HG03060 (cell line): ENCODE measurements at regions not wholly inside any gene's neighbourhood (a gene's known extent, or its start where the extent isn't known, plus 50 kb on each side); places are given as distances from the start of the nearest gene placed in this dataset.
"Not testable (repeated sequence)": the region's sequence is repeated elsewhere in the genome, so short reads cannot be mapped to it uniquely, and the experiment has no call there.

Source experiments
- ATAC-seq: cut with Tn5 transposase; IDR thresholded peaks from one replicate; pipeline ENCODE4 v1.9.1; 2021; ENCODE audit warnings: low read depth, moderate number of reproducible peaks; ENCODE audit not compliant: unreplicated experiment

DNA sequence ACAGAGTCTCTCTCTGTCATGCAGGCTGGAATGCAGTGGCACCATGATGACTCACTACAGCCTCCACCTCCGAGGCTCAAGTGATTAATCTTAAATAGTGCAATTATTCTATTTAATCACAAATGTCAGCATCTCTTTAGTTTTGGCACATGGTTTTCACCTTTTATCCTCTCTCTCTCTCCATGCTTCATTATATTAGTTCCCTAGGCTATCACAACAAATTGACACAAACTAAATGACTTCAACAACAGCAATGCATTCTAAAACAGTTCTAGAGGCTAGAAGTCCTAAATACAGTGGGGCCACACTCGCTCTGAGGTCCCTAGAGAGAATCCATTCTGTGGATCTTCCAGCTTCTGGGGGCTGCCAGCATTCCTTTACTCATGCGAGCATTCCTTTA, 178.2 kb upstream of the ZNG1F start:
- ATAC-seq = not testable (repeated sequence)

GRCh38 chr9:41361790-41362189, 172.7 kb upstream of the ZNG1F start:
- not testable (repeated sequence) for ATAC-seq

- not testable (repeated sequence) for ATAC-seq
Observed at GRCh38 chr9:41359116-41359515, 170.0 kb upstream of the ZNG1F start.

- not testable (repeated sequence) for ATAC-seq
Observed at GRCh38 chr9:41358682-41359081, 169.6 kb upstream of the ZNG1F start.

- ATAC-seq = not testable (repeated sequence)
Observed at GRCh38 chr9:41357918-41358404, 168.8 kb upstream of the ZNG1F start.

- not testable (repeated sequence) for ATAC-seq
Observed at GRCh38 chr9:41357350-41357748, 168.2 kb upstream of the ZNG1F start.

DNA sequence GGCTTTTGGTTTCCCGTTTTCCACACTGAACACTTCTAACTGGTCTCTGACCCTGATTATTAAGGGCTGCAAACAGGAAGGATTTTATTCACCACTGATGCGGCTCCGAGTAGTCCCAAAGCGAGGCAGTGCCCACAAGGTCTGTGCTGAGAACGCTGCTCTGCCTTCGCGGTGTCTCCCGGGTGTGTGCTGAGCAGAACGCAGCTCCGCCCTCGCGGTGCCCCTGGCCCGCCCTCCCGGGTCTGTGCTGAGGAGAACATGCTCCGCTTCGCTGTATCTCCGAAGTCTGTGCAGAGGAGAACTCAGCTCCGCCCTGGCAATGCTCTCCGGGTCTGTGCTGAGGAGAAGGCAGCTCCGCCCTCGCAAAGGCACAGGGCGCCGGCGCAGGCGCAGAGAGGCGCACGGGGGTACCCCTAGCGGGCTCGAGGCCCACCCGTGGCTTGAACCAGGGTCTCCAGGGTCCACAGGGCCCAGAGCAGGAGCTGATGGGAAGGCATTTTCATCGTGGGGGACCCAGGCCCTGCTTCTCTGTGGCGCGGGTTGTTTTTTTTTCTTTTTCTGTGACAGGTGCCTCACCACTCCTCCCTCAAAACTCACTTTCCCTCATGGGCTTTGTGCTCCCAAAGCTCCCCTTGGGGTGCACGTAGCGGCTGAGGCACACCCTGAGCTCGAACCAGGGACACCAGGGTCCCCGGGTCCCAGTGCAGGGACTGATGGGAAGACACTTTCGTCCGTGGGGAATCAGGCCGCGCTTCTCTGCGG, 167.7 kb upstream of the ZNG1F start:
- ATAC-seq = not testable (repeated sequence)

DNA sequence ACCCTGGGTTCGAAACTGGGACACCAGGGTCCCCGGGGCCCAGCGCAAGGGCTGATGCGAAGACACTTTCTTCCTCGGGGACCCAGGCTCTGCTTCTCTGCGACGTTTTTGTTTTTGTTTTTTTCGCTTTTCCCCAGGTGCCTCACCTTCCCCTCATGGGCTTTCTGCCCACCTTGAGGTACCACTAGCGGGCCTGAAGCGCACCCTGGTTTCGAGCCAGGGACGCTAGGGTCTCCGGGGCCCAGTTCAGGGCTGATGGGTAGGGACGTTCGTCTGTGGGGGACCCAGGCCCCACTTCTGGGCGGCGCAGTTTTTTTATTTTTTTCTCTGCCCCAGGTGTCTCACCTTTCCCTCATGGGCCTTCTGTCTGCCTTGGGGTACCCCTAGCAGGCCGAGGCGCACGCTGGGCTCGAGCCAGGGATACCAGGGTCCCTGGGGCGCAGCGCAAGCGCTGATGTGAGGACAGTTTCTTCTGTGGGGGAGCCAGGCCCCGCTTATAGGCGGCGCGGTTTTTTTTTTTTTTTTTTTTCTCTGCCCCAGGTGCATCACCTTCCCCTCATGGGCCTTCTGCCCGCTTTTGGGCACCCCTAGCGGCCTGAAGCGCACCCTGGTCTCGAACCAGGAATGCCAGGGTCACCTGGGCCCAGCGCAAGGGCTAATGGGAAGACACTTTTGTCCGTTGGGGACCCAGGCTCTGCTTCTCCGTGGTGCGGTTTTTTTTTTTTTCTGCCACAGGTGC, 166.8 kb upstream of the ZNG1F start:
- not testable (repeated sequence) for ATAC-seq

GRCh38 chr9:41354978-41355377, 165.9 kb upstream of the ZNG1F start:
- not testable (repeated sequence) for ATAC-seq

DNA sequence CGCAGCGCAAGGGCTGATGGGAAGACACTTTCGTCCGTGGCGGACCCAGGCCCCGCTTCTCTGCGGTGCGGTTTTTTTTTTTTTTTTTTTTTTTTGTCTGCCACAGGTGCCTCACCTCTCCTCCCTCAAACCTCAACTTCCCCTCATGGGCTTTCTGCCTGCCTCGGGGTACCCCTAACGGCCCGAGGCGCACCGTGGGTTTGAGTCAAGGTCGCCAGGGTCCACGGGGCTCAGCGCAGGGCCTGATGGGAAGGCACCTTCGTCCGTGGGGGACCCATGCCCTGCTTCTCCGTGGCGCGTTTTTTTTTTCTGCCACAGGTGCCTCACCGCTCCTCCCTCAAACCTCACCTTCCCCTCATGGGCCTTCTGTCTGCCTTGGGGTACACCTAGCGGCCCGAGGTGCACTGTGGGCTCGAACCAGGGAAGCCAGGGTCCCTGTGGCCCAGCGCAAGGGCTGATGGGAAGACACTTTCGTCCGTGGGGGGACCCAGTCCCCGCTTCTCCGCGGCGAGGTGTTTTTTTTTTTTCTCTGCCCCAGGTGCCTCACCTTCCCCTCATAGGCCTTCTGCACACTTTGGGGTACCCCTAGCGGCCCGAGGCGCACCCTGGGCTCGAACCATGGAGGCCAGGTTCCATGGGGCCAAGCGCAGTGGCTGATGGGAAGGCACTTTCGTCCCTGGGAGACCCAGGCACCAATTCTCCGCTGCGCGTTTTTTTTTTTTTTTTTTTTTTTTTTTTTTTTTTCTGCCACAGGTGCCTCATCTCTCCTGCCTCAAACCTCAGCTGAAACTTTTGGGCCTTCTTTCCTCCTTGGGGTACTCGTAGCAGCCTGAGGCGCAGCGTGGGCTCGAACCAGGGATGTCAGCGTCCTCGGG, 165.2 kb upstream of the ZNG1F start:
- ATAC-seq = not testable (repeated sequence)

DNA sequence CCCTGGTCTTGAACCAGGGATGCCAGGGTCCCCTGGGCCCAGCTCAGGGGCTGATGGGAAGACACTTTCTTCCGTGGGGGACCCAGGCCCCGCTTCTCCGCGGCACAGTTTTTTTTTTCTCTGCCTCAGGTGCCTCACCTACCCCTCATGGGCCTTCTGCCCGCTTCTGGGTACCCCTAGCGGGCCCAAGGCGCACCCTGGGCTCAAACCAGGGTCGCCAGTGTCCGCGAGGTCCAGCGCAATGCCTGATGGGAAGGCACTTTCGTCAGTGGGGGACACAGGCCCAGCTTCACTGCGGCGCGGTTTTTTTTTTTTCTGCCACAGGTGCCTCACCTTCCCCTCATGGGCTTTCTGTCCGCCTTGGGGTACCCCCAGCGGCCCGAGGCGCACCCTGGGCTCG, 163.9 kb upstream of the ZNG1F start:
- not testable (repeated sequence) for ATAC-seq

GRCh38 chr9:41352390-41352789, 163.3 kb upstream of the ZNG1F start:
- ATAC-seq = not testable (repeated sequence)

DNA sequence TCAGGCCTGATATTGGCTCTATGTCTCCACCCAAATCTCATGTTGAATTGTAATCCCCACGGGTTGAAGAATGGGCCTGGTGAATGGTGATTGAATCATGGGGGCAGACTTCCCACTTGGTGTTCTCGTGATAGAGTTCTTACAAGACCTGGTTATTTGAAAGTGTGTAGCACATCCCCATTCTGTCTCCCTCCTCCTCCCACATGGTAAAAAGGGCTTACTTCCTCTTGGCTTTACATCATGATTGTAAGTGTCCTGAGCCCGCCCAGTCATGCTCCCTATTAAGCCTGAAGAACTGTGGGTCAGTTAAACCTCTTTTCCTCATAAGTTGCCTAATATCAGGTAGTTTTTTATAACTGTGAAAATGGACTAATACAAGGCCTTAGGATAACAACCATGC, 158.8 kb upstream of the ZNG1F start:
- not testable (repeated sequence) for ATAC-seq

GRCh38 chr9:41332562-41332961, 143.4 kb upstream of the ZNG1F start:
- not testable (repeated sequence) for ATAC-seq

- ATAC-seq = not testable (repeated sequence)
Observed at GRCh38 chr9:41321277-41321676, 132.2 kb upstream of the ZNG1F start.

- ATAC-seq = not testable (repeated sequence)
Observed at GRCh38 chr9:41308953-41309352, 119.8 kb upstream of the ZNG1F start.

DNA sequence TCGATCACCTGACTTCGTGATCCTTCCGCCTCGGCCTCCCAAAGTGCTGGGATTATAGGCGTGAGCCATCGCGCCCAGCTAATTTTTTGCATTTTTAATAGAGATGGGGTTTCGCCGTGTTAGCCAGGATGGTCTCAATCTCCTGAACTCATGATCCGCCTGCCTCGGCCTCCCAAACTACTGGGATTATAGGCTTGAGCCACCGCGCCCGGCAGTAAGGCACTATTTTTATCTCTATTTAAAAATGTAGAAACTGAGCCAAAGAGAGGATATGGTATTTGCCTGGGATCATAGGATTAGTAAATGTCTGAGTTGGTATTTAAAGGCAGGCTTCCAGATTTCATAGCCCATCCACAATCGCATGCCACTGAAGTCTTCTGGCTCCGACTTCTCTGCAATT, 96.6 kb upstream of the ZNG1F start:
- not testable (repeated sequence) for ATAC-seq

DNA sequence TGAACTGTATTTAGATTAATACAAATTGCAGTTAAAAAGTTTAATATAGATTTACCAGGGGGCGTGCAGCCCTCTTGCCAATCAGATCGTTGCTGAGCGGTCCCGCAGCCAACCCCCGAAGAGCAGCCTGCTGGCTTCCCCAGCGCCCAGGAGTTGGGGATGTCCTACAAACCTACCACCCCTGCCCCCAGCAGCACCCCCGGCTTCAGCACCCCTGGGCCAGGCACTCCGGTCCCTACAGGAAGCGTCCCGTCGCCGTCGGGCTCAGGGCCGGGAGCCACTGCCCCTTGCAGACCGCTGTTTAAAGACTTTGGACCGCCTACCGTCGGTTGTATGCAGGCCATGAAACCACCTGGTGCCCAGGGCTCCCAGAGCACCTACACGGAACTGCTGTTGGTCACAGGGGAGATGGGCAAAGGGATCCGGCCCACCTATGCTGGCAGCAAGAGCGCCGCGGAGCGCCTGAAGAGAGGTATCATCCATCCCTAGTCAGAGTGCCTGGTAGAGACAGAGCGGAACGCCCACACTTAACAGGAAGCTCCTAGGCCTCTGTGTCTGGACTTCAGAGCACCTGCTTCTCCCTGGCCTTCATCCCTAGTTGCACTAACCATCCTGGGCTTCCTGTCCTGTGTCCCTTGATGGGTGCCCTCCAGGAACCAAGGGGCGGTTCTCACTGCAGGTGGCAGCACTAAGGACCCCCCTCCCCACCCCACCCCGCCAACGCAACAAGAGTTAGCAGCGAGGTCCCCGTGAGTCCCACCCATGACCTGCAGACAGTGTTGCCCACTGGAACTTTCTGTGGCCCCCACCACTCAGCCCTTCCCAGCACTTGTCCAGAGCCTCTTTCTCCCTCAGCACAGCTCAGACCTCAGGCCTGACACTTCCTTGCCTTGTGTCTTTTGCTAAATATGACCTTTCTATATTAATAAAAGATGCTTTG, 91.5 kb upstream of the ZNG1F start:
- ATAC-seq = not testable (repeated sequence)

GRCh38 chr9:41279437-41279836, 90.3 kb upstream of the ZNG1F start:
- not testable (repeated sequence) for ATAC-seq
